BLaER1 treated with 17β-estradiol and CSF1 and Interleukin-3, amounts not matched to agents 10 nM and 100 nM (cell line): ENCODE measurements at regions not wholly inside any gene's neighbourhood (a gene's known extent, or its start where the extent isn't known, plus 50 kb on each side); places are given as distances from the start of the nearest gene placed in this dataset.
A peak's percentile ranks its signal among the peaks of the same experiment; 100 is the strongest.

Experiments
- H3K27ac ChIP-seq, 11 experiments: shearing (Covaris generic); formaldehyde crosslinking; 2 replicates each; pipeline ENCODE4 v1.8.1; 2022
- H3K27me3 ChIP-seq, 11 experiments: shearing (Covaris generic); formaldehyde crosslinking; 2 replicates each; pipeline ENCODE4 v1.8.1; 2022
- H3K36me3 ChIP-seq, 11 experiments: shearing (Covaris generic); formaldehyde crosslinking; 2 replicates each; pipeline ENCODE4 v1.8.1; 2022
- H3K4me1 ChIP-seq, 10 experiments: shearing (Covaris generic); formaldehyde crosslinking; 2 replicates each; pipeline ENCODE4 v1.8.1; 2022
- H3K4me2 ChIP-seq, 11 experiments: shearing (Covaris generic); formaldehyde crosslinking; 2 replicates each; pipeline ENCODE4 v1.8.1; 2022
- H3K4me3 ChIP-seq, 10 experiments: shearing (Covaris generic); formaldehyde crosslinking; 2 replicates each; pipeline ENCODE4 v1.8.1; 2022
- H3K9ac ChIP-seq, 11 experiments: shearing (Covaris generic); formaldehyde crosslinking; 2 replicates each; pipeline ENCODE4 v1.8.1; 2022
- H3K9me3 ChIP-seq, 11 experiments: shearing (Covaris generic); formaldehyde crosslinking; replicated peaks in 1 of 11; 2 replicates each; pipeline ENCODE4 v1.8.1; 2022
- H4K20me1 ChIP-seq, 11 experiments: shearing (Covaris generic); formaldehyde crosslinking; 2 replicates each; pipeline ENCODE4 v1.8.1; 2022
- Cebpa-rat ChIP-seq, 11 experiments: shearing (Covaris generic); IDR thresholded peaks; 2 replicates each; pipeline ENCODE4 v1.8.1; 2022

- H3K4me1 ChIP-seq: peaks cover 0 to 16% (median 0%) of the 10 kb centered on the region in 10 experiments; a peak in 3 of 20 replicates
- H3K9ac ChIP-seq: no peak overlapping the region
- no peak overlapping the region for H3K4me2 ChIP-seq
- H3K27me3 ChIP-seq: no peaks in the 10 kb centered on the region
- no peak for TF ChIP-seq Cebpa-rat (IDR thresholded peaks at IDR 0.05)
- H3K4me3 ChIP-seq: no peak overlapping the region
- no peaks in the 10 kb centered on the region for H3K9me3 ChIP-seq
- H4K20me1 ChIP-seq: no peaks in the 10 kb centered on the region
- no peaks in the 10 kb centered on the region for H3K36me3 ChIP-seq
- no peak overlapping the region for H3K27ac ChIP-seq
These were observed 118.3 kb downstream of the TM2D1 start for GRCh38 chr1:61606448-61607312.

DNA sequence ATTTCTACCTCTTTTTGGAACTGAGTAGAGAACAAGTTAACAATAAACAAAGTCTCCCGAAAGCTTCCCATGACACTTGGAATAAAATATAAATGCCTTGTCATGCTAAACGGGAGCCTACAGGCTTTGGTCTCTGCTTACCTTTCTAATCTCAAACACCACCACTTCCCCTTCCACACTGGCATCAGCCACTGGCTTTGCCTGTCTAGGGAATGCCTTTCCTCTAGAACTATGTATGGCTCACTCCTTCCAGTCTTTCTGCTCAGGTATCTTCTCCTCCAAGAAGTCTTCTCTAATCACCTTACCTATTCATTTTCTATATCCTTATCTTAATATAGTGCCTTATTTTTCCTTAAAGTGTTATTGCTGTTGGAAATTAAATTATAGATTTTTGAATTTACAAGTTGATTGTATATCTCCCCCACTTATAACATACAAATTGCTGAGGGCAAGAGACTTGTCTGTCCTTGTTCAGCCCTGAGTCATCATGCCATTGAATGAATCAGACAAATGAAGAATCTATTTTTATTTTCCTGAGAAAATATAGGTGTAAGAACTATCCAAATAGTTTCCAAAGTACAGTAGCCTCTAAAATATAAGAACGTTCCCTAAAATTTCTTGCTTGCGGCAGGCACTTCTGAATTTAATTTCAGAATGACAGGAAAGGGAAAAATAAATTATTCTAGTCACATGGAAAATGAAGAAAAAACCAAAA, 119.2 kb downstream of the TM2D1 start:
- H3K9ac ChIP-seq: no peak overlapping the region
- no peaks in the 10 kb centered on the region for H3K9me3 ChIP-seq
- H3K4me3 ChIP-seq: no peak overlapping the region
- H3K4me2 ChIP-seq: no peak overlapping the region
- H3K27ac ChIP-seq: no peak overlapping the region
- peaks cover 0 to 16% (median 0%) of the 10 kb centered on the region in 10 experiments; a peak in 3 of 20 replicates for H3K4me1 ChIP-seq
- H3K27me3 ChIP-seq: no peaks in the 10 kb centered on the region
- H4K20me1 ChIP-seq: no peaks in the 10 kb centered on the region
- TF ChIP-seq Cebpa-rat (IDR thresholded peaks at IDR 0.05): no peak
- no peaks in the 10 kb centered on the region for H3K36me3 ChIP-seq

DNA sequence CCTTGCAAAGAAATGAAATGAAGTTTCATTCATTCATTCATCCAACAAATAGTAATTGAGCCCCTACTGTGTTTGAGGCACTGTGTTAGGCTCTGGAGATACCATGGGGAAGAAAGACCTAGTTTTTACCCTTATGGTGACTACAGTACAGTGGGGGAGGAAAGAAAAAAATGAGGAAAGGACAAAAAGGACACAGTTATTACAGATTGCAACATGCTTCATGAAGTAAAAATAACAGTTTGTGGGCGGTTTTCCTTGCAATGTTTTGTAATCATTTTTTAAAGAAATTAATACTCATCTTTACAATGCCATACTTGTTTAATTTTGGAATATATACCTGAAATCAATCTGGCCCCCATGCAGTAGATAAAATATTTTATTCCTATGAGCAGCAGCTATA, 120.3 kb downstream of the TM2D1 start:
- Histone ChIP-seq H4K20me1 (no peaks in the 10 kb centered on the region), H3K4me1 (peaks cover 0 to 16% (median 0%) of the 10 kb centered on the region in 10 experiments; a peak in 3 of 20 replicates), H3K27ac (no peak overlapping the region), H3K9me3 (no peaks in the 10 kb centered on the region), H3K36me3 (no peaks in the 10 kb centered on the region), H3K27me3 (no peaks in the 10 kb centered on the region), H3K4me2 (peak overlapping the region in 1 of 11 experiments; percentile 16; a peak in 1 of 22 replicates), H3K4me3 (no peak overlapping the region), H3K9ac (no peak overlapping the region)
- no peak for TF ChIP-seq Cebpa-rat (IDR thresholded peaks at IDR 0.05)

- Histone ChIP-seq H3K27me3 (no peaks in the 10 kb centered on the region), H3K9me3 (no peaks in the 10 kb centered on the region), H3K4me3 (no peak overlapping the region), H3K27ac (no peak overlapping the region), H3K4me2 (no peak overlapping the region; a peak in 1 of 22 replicates), H4K20me1 (no peaks in the 10 kb centered on the region), H3K4me1 (peaks cover 0 to 16% (median 0%) of the 10 kb centered on the region in 10 experiments; a peak in 3 of 20 replicates), H3K9ac (no peak overlapping the region), H3K36me3 (no peaks in the 10 kb centered on the region)
- TF ChIP-seq Cebpa-rat (IDR thresholded peaks at IDR 0.05): no peak
These were observed 120.7 kb downstream of the TM2D1 start for GRCh38 chr1:61604261-61604660.

- no peak overlapping the region for H3K4me3 ChIP-seq
- no peaks in the 10 kb centered on the region for H3K27me3 ChIP-seq
- H3K27ac ChIP-seq: no peak overlapping the region
- no peaks in the 10 kb centered on the region for H3K36me3 ChIP-seq
- H3K9ac ChIP-seq: no peak overlapping the region
- peaks cover 0 to 16% (median 0%) of the 10 kb centered on the region in 10 experiments; a peak in 3 of 20 replicates for H3K4me1 ChIP-seq
- H4K20me1 ChIP-seq: no peaks in the 10 kb centered on the region
- H3K4me2 ChIP-seq: no peak overlapping the region
- peaks cover 0 to 3% (median 0%) of the 10 kb centered on the region in 11 experiments; a peak in 3 of 22 replicates for H3K9me3 ChIP-seq
- no peak for TF ChIP-seq Cebpa-rat (IDR thresholded peaks at IDR 0.05)
These were observed 122.3 kb downstream of the TM2D1 start for GRCh38 chr1:61602663-61603062.

DNA sequence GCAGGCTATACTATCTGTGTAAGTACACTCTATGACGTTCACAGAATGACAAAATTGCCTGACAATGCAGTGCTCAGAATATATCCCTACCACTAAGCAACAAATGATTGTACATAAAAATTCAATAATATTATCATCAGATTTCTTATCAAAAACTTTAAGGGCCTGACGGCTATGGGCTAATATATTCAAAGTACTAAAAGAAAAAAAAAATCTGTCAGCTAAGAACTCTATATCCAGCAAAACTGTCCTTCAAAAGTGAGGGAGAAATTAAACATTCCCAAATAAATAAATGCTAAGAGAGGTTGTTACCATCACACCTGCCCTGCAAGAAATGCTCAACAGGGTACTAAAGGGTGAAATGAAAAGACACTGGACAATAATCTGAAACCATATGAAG, 127.3 kb downstream of the TM2D1 start:
- Histone ChIP-seq H3K9me3 (peaks cover 0 to 7% (median 0%) of the 10 kb centered on the region in 11 experiments; a peak in 3 of 22 replicates), H3K4me3 (no peak overlapping the region), H3K4me2 (no peak overlapping the region), H3K4me1 (no peaks in the 10 kb centered on the region), H3K27me3 (no peaks in the 10 kb centered on the region), H4K20me1 (no peaks in the 10 kb centered on the region), H3K36me3 (no peaks in the 10 kb centered on the region), H3K27ac (no peak overlapping the region), H3K9ac (no peak overlapping the region)
- no peak for TF ChIP-seq Cebpa-rat (IDR thresholded peaks at IDR 0.05)

GRCh38 chr1:61593331-61593730, 131.6 kb downstream of the TM2D1 start:
- H3K27me3 ChIP-seq: no peaks in the 10 kb centered on the region
- H4K20me1 ChIP-seq: no peaks in the 10 kb centered on the region; a peak in 1 of 22 replicates
- TF ChIP-seq Cebpa-rat (IDR thresholded peaks at IDR 0.05): no peak
- H3K4me3 ChIP-seq: no peak overlapping the region
- no peaks in the 10 kb centered on the region for H3K36me3 ChIP-seq
- no peak overlapping the region for H3K27ac ChIP-seq
- peaks cover 0 to 7% (median 0%) of the 10 kb centered on the region in 11 experiments; a peak in 3 of 22 replicates for H3K9me3 ChIP-seq
- no peaks in the 10 kb centered on the region for H3K4me1 ChIP-seq
- H3K4me2 ChIP-seq: no peak overlapping the region
- H3K9ac ChIP-seq: no peak overlapping the region

DNA sequence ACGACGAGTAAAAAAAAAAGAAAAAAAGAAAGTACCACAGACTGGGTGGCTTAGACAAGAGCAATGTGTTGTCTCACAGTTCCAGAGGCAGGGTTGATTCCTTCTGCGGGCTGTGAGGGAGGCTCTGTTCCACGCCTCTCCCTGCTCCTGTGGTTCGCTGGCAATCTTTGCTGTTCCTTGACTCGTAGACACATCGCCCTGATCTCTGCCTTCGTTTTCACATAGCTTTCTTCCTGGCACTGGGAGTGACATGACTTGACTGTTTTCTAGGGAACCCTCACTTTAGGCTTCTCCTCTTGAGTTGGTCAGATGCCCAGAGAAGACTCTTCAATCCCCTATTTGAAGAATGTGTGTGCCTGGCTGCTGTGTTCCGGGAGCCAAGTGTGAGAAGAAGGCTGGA, 133.6 kb downstream of the TM2D1 start:
- H3K9ac ChIP-seq: no peak overlapping the region
- no peak for TF ChIP-seq Cebpa-rat (IDR thresholded peaks at IDR 0.05)
- no peaks in the 10 kb centered on the region; a peak in 1 of 22 replicates for H4K20me1 ChIP-seq
- no peak overlapping the region for H3K27ac ChIP-seq
- no peaks in the 10 kb centered on the region for H3K27me3 ChIP-seq
- H3K4me3 ChIP-seq: no peak overlapping the region
- no peak overlapping the region for H3K4me2 ChIP-seq
- no peaks in the 10 kb centered on the region for H3K9me3 ChIP-seq
- no peaks in the 10 kb centered on the region for H3K4me1 ChIP-seq
- H3K36me3 ChIP-seq: no peaks in the 10 kb centered on the region
